Neural crest cell (in vitro differentiated cells): ENCODE measurements at regions not wholly inside any gene's neighbourhood (a gene's known extent, or its start where the extent isn't known, plus 50 kb on each side); places are given as distances from the start of the nearest gene placed in this dataset.

Source experiments
- DNase-seq: peaks from one replicate; pipeline ENCODE4 v3.0.0; 2021; ENCODE audit warnings: low read depth, mixed read lengths, low spot score
- H3K27ac Mint-ChIP-seq: one replicate; pipeline ENCODE4 v1.8.0; 2021; ENCODE audit warnings: mild to moderate bottlenecking, mixed read lengths; ENCODE audit not compliant: unreplicated experiment
- H3K27me3 Mint-ChIP-seq: 2 replicates; pipeline ENCODE4 v1.8.0; 2021; ENCODE audit warnings: low read depth, mild to moderate bottlenecking, mixed read lengths
- H3K36me3 Mint-ChIP-seq: 2 replicates; pipeline ENCODE4 v1.8.0; 2021; ENCODE audit warnings: low read depth, mild to moderate bottlenecking, mixed read lengths
- H3K4me1 Mint-ChIP-seq: 2 replicates; pipeline ENCODE4 v1.8.0; 2021; ENCODE audit warnings: mixed read lengths
- H3K4me3 Mint-ChIP-seq: one replicate; pipeline ENCODE4 v1.8.0; 2021; ENCODE audit warnings: mild to moderate bottlenecking, mixed read lengths
- H3K9me3 Mint-ChIP-seq: 2 replicates; pipeline ENCODE4 v1.8.0; 2021; ENCODE audit warnings: mixed read lengths
- TF ChIP-seq, protein P1 (sequence below): fragments of 200-600 bp; sonication (generic); conservative IDR thresholded peaks from 2 replicates; pipeline ENCODE4 v1.5.0; 2021; ENCODE audit warnings: antibody characterized with exemption, mild to moderate bottlenecking

DNA sequence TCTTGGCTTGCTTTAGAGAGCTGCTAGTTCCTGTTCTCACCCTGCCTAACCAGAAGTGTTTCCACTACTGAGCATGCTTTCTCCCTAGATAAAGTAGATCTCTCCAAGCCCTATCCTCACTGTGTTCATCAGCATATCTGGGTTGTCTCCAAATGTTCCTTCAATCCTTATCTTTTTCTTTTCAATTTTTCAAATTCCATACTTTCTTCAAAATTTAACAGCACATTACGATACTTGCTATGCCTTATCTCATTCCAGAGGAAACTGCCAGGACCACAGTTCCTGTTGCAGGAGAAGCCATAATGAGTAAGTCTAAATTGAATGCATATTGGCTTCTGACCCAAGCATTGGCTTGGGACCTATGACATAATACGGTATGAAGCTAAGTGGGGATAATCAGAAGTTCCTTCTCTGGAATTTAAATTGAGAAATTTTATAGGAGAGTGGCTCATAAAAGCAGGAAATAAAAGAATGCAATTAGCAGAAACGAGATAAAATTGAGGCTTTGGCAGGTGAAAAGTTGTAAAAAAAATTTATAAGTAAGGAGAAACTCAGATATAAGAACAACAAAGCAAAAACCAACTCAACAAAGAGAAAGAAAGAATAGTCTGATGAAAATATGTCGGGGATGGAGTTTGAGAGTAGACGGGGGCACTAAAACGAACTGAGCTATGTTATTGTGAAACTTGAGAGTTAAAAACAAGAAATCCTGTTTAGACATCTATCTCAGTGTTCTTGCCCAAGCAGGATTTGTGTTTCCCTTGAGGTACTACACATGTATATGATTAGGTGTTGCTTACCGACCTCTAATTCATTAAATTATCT is 631.7 kb upstream of the CCDC54 start:
- no peaks in the 10 kb centered on the region for H3K27me3 Mint-ChIP-seq

DNA sequence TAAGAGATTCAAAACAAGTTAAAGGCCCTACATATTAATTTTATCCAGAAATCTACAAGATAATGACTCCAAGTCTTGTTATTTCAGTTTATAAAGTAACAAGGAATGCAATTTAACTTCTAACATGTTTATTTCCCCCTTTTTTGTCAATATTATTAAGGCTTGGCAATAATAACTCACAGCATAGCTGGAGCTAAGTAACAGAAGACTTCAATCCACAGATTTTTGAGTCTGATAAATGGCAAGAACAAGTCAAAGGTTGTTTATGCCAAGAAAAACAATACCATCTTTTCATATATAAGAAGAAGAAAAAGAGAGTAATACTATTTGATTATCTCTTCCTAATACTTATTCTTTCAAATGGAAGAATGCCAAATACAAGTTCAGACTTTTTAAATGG is 631.0 kb upstream of the CCDC54 start:
- no peak for DNase-seq
- no peak overlapping the region for H3K27ac Mint-ChIP-seq
- H3K4me3 Mint-ChIP-seq = no peak overlapping the region
- TF ChIP-seq, protein P1, sequence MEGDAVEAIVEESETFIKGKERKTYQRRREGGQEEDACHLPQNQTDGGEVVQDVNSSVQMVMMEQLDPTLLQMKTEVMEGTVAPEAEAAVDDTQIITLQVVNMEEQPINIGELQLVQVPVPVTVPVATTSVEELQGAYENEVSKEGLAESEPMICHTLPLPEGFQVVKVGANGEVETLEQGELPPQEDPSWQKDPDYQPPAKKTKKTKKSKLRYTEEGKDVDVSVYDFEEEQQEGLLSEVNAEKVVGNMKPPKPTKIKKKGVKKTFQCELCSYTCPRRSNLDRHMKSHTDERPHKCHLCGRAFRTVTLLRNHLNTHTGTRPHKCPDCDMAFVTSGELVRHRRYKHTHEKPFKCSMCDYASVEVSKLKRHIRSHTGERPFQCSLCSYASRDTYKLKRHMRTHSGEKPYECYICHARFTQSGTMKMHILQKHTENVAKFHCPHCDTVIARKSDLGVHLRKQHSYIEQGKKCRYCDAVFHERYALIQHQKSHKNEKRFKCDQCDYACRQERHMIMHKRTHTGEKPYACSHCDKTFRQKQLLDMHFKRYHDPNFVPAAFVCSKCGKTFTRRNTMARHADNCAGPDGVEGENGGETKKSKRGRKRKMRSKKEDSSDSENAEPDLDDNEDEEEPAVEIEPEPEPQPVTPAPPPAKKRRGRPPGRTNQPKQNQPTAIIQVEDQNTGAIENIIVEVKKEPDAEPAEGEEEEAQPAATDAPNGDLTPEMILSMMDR = no peak
- H3K27me3 Mint-ChIP-seq = no peaks in the 10 kb centered on the region
- H3K36me3 Mint-ChIP-seq = no peaks in the 10 kb centered on the region
- no peaks in the 10 kb centered on the region for H3K4me1 Mint-ChIP-seq
- H3K9me3 Mint-ChIP-seq = no peaks in the 10 kb centered on the region

More for the DNA sequence above, 631.7 kb upstream of the CCDC54 start:
- Mint-ChIP-seq H3K27ac (no peak overlapping the region), H3K4me1 (no peaks in the 10 kb centered on the region), H3K9me3 (no peaks in the 10 kb centered on the region), H3K36me3 (no peaks in the 10 kb centered on the region), H3K4me3 (no peak overlapping the region)
- DNase-seq = no peak
- TF ChIP-seq, protein P1 = no peak

DNA sequence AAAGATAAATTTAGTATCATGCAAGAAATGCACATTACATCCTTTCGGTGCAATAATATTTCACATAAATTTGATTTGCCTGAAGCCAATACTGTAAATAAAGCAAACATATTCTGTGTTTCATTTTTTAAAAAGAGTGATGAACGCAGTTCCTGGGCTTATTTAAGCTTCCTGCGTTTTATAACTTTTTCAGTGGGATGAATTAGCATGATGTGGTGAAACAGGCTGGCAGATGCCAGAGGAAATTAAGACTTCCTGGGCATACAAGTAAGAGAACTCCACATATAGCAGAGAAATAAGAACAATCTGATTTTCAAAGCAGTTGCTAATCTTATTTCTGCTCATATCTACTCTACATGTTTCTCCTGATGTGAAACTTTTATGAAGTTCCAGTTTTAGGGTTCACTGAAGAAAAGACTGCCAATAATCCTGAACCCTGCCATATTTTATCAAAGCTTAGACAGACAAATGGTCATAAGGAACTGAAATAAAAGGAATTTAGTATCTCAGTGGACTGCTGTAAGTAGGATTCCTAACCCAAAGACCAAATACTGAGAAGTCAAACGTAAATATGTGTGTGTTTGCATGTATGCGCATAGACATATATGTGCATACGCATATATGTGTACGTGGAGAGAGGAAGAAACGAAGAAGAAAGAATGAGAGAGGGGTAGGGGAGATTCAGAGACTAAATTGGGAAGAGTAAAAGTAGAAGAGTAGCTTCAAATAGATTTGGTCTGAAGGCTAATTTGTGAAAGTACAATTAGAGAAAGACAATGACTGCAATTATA is 628.6 kb upstream of the CCDC54 start:
- Mint-ChIP-seq H3K9me3 (no peaks in the 10 kb centered on the region), H3K36me3 (no peaks in the 10 kb centered on the region), H3K27ac (no peak overlapping the region), H3K4me1 (no peaks in the 10 kb centered on the region), H3K27me3 (no peaks in the 10 kb centered on the region), H3K4me3 (no peak overlapping the region)
- DNase-seq = no peak
- TF ChIP-seq, protein P1 = no peak

DNA sequence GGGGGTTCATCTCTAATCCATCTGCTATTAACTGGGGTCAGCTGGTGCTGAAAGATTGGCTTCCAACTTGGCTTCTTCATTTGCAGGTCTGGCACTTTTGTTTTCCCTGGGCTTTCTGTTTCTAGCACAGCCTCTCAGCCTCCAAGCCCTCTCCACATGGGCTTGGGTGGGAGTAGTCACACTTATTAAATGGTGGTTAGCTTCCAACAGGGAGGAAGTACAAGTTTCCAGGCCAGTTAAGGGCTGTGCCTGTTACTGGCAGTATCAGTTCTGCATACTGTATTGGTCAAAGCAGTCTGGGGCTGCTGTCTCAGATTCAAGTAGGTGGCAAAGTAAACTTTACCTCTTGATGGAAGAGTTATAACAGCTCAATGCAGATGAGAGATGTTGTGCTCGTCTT is 627.1 kb upstream of the CCDC54 start:
- Mint-ChIP-seq H3K4me3 (no peak overlapping the region), H3K27me3 (no peaks in the 10 kb centered on the region), H3K27ac (no peak overlapping the region), H3K36me3 (peaks cover 3% of the 10 kb centered on the region), H3K4me1 (no peaks in the 10 kb centered on the region), H3K9me3 (peaks cover 5% of the 10 kb centered on the region)
- TF ChIP-seq, protein P1 = no peak
- DNase-seq = no peak

DNA sequence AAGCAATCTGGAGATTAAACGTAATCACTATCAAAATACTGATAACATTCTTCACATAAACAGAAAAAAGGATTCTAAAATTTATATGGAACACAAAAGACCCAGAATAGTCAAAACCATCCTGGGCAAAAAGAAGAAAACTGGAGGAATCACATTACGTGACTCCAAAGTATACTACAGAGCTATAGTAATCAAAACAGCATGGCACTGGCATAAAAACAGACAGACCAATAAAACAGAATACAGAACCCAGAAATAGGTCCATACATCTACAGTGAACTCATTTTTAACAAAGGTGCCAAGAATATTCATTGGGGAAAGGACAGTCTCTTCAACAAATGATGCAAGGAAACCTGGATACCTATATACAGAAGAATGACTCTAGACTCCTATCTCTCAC is 621.9 kb upstream of the CCDC54 start:
- Mint-ChIP-seq H3K9me3 (peaks cover 11% of the 10 kb centered on the region), H3K27ac (no peak overlapping the region), H3K36me3 (peaks cover 3% of the 10 kb centered on the region), H3K4me3 (no peak overlapping the region), H3K27me3 (no peaks in the 10 kb centered on the region), H3K4me1 (no peaks in the 10 kb centered on the region)
- no peak for DNase-seq
- TF ChIP-seq, protein P1 = no peak
